ENCODE measurements at regions not wholly inside any gene's neighbourhood (a gene's known extent, or its start where the extent isn't known, plus 50 kb on each side); places are given as distances from the start of the nearest gene placed in this dataset.
A peak's percentile ranks its signal among the peaks of the same experiment; 100 is the strongest.
"Not testable (repeated sequence)": the region's sequence is repeated elsewhere in the genome, so short reads cannot be mapped to it uniquely, and the experiment has no call there.

DNA sequence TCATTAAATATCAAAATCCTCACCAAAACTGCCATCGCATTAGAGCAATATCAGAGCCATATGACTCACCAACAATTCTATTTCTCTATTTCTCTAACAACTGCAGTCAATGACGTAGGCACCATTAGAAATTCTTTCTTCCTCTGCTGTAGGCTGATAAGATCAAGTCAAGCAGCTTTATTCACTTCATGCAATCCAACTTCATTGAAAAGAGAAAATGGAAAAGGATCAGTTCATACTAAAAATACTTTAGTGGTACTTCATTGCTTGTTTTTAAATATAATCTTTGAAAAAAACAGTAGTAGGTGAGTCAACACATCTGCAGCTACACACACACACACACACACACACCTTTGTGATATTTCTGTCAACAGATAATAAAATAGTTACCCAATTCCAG is 345.3 kb upstream of the TENM3 start:
- Mint-ChIP-seq H3K36me3 (ENCODE audit: insufficient read depth) (no peaks in the 10 kb centered on the region), H3K27me3 (no peaks in the 10 kb centered on the region), H3K4me1 (ENCODE audit: low read depth) (no peaks in the 10 kb centered on the region), H3K27ac (no peak overlapping the region), H3K9me3 (ENCODE audit: low read depth) (peaks cover 5% of the 10 kb centered on the region), H3K4me3 (ENCODE audit: low read depth) (no peak overlapping the region)
- no peak for DNase-seq (ENCODE audit: low spot score, unreplicated experiment)
- no peak for TF ChIP-seq CTCF (IDR thresholded peaks at IDR 0.05; ENCODE audit: unreplicated experiment)

DNA sequence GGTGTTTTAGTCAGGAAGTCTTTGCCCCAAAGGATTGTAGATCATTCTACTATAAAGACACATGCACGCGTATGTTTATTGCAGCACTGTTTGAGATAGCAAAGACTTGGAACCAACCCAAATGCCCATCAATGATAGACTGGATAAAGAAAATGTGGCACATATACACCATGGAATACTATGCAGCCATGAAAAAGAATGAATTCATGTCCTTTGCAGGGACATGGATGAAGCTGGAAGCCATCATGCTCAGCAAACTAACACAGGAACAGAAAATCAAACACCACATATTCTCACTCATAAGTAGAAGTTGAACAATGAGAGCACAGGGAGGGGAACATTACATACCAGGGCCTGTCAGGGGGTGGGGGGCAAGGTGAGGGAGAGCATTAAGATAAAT is 340.8 kb upstream of the TENM3 start:
- H3K27ac Mint-ChIP-seq; H3K4me3 Mint-ChIP-seq (ENCODE audit: low read depth); H3K36me3 Mint-ChIP-seq (ENCODE audit: insufficient read depth); DNase-seq (ENCODE audit: low spot score, unreplicated experiment); H3K4me1 Mint-ChIP-seq (ENCODE audit: low read depth); H3K27me3 Mint-ChIP-seq: not testable (repeated sequence)
- peaks cover 20% of the 10 kb centered on the region for H3K9me3 Mint-ChIP-seq (ENCODE audit: low read depth)

DNA sequence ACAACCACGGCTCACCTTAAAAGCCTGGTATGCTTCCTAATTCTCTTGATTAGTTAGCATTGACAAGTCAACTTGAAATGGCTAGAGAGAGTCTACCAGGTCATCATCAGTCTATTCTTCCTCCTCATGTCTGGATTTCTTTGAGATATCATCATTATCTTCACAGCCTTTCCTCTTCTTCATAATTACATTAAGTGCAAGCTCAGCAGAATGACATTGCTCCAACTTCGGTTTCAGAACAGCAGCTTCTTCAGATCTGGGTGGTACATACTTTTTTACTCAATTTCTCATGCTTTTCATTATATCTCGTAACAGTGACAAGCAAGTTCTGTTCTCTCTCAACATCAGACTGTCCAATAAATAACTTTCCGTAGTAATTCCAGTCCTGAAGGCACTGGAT is 337.5 kb upstream of the TENM3 start:
- no peak overlapping the region for H3K4me3 Mint-ChIP-seq (ENCODE audit: low read depth)
- H3K4me1 Mint-ChIP-seq (ENCODE audit: low read depth): peaks cover 4% of the 10 kb centered on the region
- no peak for DNase-seq (ENCODE audit: low spot score, unreplicated experiment)
- no peak overlapping the region for H3K27ac Mint-ChIP-seq
- no peak for TF ChIP-seq CTCF (IDR thresholded peaks at IDR 0.05; ENCODE audit: unreplicated experiment)
- H3K9me3 Mint-ChIP-seq (ENCODE audit: low read depth): peaks cover 20% of the 10 kb centered on the region
- H3K36me3 Mint-ChIP-seq (ENCODE audit: insufficient read depth): no peaks in the 10 kb centered on the region
- H3K27me3 Mint-ChIP-seq: no peaks in the 10 kb centered on the region

- Mint-ChIP-seq H3K4me1 (ENCODE audit: low read depth) (peaks cover 4% of the 10 kb centered on the region), H3K27ac (no peak overlapping the region), H3K9me3 (ENCODE audit: low read depth) (peaks cover 26% of the 10 kb centered on the region), H3K4me3 (ENCODE audit: low read depth) (no peak overlapping the region), H3K36me3 (ENCODE audit: insufficient read depth) (peaks cover 1% of the 10 kb centered on the region), H3K27me3 (no peaks in the 10 kb centered on the region)
- no peak for DNase-seq (ENCODE audit: low spot score, unreplicated experiment)
- TF ChIP-seq CTCF (IDR thresholded peaks at IDR 0.05; ENCODE audit: unreplicated experiment): no peak
Observed at GRCh38 chr4:181908168-181908567, 335.0 kb upstream of the TENM3 start.

DNA sequence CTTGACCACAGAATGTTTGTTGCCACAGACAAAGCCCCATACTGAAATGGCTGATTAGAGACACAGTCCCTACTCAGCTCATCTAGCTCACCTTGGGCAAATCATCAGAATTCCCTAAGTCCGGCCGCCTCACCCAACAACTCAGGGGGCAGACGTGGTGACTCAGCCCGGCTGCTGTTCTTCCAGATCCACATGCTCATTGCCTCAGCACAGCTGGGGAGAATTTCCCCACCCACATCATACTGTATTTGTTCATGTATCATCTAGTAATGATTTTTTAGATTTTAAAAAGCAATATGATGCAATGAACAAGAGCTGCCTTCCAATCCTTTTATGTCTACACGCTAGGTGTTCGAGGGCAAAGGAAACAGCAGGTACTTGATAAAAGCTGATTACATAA is 333.8 kb upstream of the TENM3 start:
- Mint-ChIP-seq H3K36me3 (ENCODE audit: insufficient read depth) (peaks cover 3% of the 10 kb centered on the region), H3K9me3 (ENCODE audit: low read depth) (peaks cover 26% of the 10 kb centered on the region), H3K27ac (peak overlapping the region; percentile 17), H3K27me3 (no peaks in the 10 kb centered on the region), H3K4me3 (ENCODE audit: low read depth) (no peak overlapping the region), H3K4me1 (ENCODE audit: low read depth) (peaks cover 4% of the 10 kb centered on the region)
- TF ChIP-seq CTCF (IDR thresholded peaks at IDR 0.05; ENCODE audit: unreplicated experiment): no peak
- no peak for DNase-seq (ENCODE audit: low spot score, unreplicated experiment)

DNA sequence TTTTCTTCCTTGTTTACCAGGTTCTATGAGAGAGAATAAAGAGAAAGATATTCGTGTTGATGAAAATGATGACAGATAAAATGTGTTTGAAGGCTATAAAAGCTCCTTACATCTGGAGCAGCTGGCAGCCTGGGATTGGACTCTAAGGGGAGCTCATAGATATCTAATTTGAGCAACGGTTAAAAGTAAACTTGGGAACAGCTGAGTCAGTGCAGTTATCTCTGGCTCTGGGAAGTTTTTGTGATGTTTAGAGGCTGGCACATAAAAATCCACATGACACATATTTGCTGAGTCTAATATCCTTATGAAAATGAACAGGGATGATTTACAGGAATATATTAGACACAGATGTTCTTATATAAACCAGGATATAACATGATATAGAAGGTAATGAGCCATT is 331.8 kb upstream of the TENM3 start:
- DNase-seq (ENCODE audit: low spot score, unreplicated experiment): no peak
- peaks cover 3% of the 10 kb centered on the region for H3K36me3 Mint-ChIP-seq (ENCODE audit: insufficient read depth)
- H3K27ac Mint-ChIP-seq: no peak overlapping the region
- no peak overlapping the region for H3K4me3 Mint-ChIP-seq (ENCODE audit: low read depth)
- H3K9me3 Mint-ChIP-seq (ENCODE audit: low read depth): peaks cover 16% of the 10 kb centered on the region
- no peaks in the 10 kb centered on the region for H3K27me3 Mint-ChIP-seq
- no peak for TF ChIP-seq CTCF (IDR thresholded peaks at IDR 0.05; ENCODE audit: unreplicated experiment)
- peaks cover 4% of the 10 kb centered on the region for H3K4me1 Mint-ChIP-seq (ENCODE audit: low read depth)
